MM.1S (cell line): ENCODE measurements at regions not wholly inside any gene's neighbourhood (a gene's known extent, or its start where the extent isn't known, plus 50 kb on each side); places are given as distances from the start of the nearest gene placed in this dataset.

Source experiments
- EZH2 ChIP-seq: fragments of 300-600 bp; sonication (generic); optimal IDR thresholded peaks from 2 replicates; pipeline ENCODE3; 2017; ENCODE audit warnings: low read depth, mild to moderate bottlenecking, antibody characterized with exemption, low read length, mixed read lengths
- TF ChIP-seq, protein P1 (sequence below): fragments of 300-600 bp; sonication (generic); IDR thresholded peaks from 2 replicates; pipeline ENCODE4 v1.5.1; 2016; ENCODE audit warnings: antibody characterized with exemption, low read length, mixed read lengths

DNA sequence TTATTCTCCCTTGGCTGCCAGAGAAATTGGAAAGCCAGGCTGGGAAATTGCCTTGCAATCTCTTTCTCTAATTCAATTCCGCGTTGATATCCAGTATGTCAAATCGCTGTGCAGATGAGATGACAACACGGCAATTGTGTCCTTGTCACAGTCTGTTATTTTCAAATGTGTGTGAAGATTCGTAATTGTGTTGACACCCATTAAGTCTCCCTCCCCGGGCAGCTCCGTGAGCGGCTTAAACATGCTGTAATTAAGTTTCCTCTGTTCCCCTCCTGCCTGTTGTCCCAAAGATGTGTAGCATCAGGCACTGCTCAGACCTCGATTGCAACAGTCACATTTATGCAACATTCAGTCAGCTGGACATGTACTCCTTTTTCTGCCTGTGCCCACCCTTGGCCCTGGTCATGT is 209.5 kb downstream of the LPIN1 start:
- TF ChIP-seq, protein P1, sequence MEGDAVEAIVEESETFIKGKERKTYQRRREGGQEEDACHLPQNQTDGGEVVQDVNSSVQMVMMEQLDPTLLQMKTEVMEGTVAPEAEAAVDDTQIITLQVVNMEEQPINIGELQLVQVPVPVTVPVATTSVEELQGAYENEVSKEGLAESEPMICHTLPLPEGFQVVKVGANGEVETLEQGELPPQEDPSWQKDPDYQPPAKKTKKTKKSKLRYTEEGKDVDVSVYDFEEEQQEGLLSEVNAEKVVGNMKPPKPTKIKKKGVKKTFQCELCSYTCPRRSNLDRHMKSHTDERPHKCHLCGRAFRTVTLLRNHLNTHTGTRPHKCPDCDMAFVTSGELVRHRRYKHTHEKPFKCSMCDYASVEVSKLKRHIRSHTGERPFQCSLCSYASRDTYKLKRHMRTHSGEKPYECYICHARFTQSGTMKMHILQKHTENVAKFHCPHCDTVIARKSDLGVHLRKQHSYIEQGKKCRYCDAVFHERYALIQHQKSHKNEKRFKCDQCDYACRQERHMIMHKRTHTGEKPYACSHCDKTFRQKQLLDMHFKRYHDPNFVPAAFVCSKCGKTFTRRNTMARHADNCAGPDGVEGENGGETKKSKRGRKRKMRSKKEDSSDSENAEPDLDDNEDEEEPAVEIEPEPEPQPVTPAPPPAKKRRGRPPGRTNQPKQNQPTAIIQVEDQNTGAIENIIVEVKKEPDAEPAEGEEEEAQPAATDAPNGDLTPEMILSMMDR: no peak
- TF ChIP-seq EZH2: no peak
